ENCODE measurements at regions not wholly inside any gene's neighbourhood (a gene's known extent, or its start where the extent isn't known, plus 50 kb on each side); places are given as distances from the start of the nearest gene placed in this dataset.

DNA sequence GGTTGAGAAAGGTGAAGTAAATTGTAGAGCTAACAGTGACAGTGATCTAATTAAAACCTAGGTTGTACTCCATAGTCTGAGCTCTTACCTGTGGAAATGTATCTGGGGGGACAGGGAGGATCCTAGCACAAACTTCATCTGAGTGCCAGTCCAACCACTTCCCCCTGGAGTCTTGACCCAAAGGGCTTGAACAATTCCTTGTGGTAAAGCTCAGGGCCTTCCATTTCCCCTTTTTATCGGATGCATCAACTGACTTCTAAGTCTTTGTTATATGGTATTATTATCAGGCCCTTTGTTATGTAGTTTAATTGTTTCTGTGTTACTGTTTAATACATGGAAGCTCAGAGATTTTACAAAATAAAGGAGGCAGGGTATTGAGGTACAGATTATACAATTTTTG, 140.2 kb upstream of the SESN3 start:
- no peak for DNase-seq (ENCODE audit: extremely low read depth, low read depth)
- TF ChIP-seq, protein P1, sequence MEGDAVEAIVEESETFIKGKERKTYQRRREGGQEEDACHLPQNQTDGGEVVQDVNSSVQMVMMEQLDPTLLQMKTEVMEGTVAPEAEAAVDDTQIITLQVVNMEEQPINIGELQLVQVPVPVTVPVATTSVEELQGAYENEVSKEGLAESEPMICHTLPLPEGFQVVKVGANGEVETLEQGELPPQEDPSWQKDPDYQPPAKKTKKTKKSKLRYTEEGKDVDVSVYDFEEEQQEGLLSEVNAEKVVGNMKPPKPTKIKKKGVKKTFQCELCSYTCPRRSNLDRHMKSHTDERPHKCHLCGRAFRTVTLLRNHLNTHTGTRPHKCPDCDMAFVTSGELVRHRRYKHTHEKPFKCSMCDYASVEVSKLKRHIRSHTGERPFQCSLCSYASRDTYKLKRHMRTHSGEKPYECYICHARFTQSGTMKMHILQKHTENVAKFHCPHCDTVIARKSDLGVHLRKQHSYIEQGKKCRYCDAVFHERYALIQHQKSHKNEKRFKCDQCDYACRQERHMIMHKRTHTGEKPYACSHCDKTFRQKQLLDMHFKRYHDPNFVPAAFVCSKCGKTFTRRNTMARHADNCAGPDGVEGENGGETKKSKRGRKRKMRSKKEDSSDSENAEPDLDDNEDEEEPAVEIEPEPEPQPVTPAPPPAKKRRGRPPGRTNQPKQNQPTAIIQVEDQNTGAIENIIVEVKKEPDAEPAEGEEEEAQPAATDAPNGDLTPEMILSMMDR (IDR thresholded peaks at IDR 0.05; ENCODE audit: low read depth, low read length) = no peak

DNA sequence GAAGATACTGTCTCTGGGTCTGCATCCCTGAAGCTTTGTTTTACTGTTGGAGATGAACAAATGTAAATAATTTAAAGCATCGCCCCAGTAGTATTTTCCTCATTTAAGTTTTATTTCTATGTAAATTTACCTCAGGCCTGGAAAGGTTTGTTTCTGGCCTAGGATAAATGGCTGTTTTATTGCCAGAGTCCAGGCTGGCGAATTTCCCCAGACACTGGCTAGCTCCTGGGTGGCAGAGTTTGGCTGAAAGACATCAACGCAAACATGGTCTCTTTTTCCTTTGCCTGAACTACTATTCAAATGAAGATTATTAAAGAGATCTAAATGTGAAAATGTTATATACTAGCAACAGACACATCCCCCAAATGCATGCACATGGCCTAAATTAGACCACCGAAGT, 136.7 kb upstream of the SESN3 start:
- no peak for DNase-seq (ENCODE audit: extremely low read depth, low read depth)
- TF ChIP-seq, protein P1 (IDR thresholded peaks at IDR 0.05; ENCODE audit: low read depth, low read length) = no peak

DNA sequence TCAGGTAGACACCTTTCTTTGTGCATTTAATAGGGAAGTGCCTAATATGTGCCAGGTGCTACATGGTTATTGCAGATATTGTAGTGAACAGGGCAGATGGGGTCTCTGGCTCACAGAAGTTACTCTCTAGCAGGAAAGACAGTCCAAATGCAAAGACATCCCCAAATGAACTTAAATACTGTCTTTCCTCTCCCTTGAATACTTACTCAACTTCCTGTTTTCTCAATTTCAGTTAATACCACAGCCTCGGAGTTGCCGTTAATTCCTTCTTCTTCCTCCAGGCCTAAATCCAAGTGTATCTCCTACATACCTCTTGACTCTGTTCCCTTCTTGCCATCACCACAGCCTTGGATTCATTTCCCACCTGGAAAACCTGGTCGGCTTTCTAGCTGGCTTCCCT, 134.3 kb upstream of the SESN3 start:
- TF ChIP-seq, protein P1 (IDR thresholded peaks at IDR 0.05; ENCODE audit: low read depth, low read length) = no peak
- DNase-seq (ENCODE audit: extremely low read depth, low read depth) = no peak

DNA sequence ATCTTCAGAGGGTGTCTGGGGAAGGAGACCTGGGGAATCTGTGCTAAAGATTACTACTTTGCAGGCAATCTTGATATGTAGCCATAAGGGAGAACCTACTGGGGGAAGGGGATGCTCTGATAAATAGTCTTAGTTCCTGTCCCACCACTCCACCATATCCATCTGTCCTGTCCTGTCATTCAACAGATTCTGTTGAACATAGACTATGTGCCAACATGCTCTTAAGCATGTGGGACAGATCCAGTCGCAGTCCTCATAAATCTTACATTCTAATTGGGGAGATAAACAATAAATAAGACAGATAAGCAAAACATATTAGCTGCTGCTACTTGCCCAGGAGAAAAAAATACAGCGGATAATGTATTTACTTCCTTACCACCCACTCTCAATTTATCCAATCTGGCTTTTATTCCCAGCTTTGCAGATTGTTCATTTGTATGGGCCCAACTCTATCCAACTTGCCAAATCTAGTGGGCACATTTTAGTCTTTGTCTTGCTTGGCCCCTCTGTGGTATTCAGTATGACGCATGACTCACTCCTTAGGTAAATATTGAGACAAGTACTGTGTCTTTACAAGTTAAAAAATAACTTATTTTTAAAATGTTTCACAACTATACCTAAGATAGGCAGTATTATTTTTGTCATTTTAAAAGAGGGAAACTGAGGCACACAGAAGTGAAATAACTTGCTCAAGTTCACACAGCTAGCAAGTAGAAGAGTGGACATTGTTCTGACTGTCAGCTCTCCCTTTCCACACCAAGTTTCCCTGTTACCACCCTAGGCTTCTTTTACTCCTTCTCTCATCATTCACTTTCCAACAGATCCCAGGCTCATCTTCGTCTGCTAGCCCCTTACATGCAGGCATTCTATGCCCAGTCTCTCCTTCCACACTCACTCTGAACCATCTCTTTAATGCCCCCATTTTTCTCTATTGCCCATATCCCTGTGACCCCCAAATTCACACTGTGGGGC, 133.6 kb upstream of the SESN3 start:
- no peak for DNase-seq (ENCODE audit: extremely low read depth, low read depth)

DNA sequence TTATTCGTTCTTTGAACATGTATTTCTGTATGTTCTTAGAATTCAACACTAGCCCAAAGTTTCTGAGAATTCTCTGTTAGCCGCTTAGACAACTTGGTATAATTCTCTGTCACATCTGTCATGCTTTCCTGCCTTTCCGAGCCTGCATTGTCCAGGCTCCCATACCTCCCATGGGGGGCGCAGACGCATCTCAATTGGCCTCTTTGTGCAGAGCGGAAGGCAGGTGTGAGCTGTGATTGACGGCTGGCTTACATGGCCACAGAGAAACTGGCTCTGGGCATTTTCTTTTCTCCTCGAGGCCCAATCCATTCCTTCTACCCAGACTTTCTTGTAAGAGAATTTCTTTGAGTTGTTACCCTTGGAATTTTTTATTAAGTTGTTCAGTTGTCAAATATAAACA, 132.7 kb upstream of the SESN3 start:
- no peak for DNase-seq (ENCODE audit: extremely low read depth, low read depth)
- TF ChIP-seq, protein P1 (IDR thresholded peaks at IDR 0.05; ENCODE audit: low read depth, low read length) = no peak

More for the DNA sequence above, 133.6 kb upstream of the SESN3 start:
- TF ChIP-seq, protein P1 (IDR thresholded peaks at IDR 0.05; ENCODE audit: low read depth, low read length) = no peak

DNA sequence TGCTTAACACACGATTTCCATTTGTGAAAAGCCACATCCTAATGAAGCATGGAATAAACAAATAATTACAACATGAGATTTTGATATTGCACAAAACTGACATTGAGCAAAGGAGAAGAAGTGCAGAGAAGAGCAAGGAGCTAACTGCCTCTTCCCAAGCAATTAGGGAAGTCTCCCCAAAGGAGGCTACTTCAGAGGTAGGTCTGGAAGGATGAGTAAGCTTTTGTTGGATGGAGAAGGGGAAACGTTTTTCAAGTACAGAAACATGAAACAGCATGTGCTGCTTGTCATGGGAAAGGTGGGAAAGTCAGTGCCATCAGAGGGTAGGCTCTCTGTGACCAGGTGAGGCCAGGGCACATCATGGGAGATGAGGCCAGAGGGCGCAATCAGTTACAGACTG, 132.2 kb upstream of the SESN3 start:
- DNase-seq (ENCODE audit: extremely low read depth, low read depth) = no peak
- TF ChIP-seq, protein P1 (IDR thresholded peaks at IDR 0.05; ENCODE audit: low read depth, low read length) = no peak

DNA sequence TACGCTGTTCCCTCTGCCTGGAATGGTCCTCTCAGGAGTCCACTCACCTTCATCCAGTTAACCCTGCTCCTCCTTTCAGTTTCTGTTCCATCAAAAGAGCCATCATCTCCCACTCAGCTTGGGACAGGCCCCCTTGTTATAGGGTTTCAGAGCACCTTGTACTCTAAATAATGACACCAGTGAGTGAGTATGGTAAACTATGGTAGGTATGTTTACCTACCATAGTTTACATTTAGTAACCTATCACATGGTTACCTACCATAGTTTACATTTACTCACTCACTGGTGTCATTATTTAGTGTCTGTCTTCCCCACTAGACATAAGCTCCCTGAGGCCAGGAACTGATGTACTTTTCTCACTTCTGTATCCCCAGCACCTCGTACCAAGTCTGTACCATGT, 130.2 kb upstream of the SESN3 start:
- no peak for DNase-seq (ENCODE audit: extremely low read depth, low read depth)
- TF ChIP-seq, protein P1 (IDR thresholded peaks at IDR 0.05; ENCODE audit: low read depth, low read length) = no peak

All from AG09319 (cell line).